Iris pigment epithelial cell (primary cell): ENCODE measurements at regions not wholly inside any gene's neighbourhood (a gene's known extent, or its start where the extent isn't known, plus 50 kb on each side); places are given as distances from the start of the nearest gene placed in this dataset.
"Not testable (repeated sequence)": the region's sequence is repeated elsewhere in the genome, so short reads cannot be mapped to it uniquely, and the experiment has no call there.

Experiments
- DNase-seq: peaks from one replicate; pipeline ENCODE4 v3.0.0-alpha.2; 2011; ENCODE audit warnings: low read depth

- no peak for DNase-seq
These were observed 148.0 kb upstream of the FOXN3 start for GRCh38 chr14:89564989-89565388.

- peak; percentile 87 for DNase-seq
These were observed 147.4 kb upstream of the FOXN3 start for GRCh38 chr14:89564286-89564957.

GRCh38 chr14:89563471-89563870, 146.4 kb upstream of the FOXN3 start:
- DNase-seq = no peak

GRCh38 chr14:89551955-89552354, 134.9 kb upstream of the FOXN3 start:
- DNase-seq = no peak

DNA sequence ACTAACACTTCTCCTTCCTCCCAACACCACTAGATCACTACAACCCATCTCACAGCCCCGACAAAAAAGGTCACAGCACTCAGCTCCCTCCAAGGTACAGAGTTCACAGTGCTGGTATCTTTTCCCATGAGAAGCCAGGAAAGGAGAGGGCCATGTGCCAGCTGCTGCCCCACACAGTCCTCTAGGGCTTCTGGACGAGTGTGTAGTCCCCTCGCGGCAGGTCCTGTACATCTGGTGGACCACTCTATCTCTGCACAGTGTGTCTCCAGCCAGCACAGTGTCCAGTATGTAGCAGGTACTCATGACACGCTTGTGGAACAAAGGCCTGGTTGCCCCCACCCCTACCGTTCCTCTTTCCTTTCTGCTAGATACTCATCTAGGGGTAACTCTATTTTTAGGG, 134.4 kb upstream of the FOXN3 start:
- no peak for DNase-seq

- peak; percentile 49 for DNase-seq
These were observed 133.8 kb upstream of the FOXN3 start for GRCh38 chr14:89550821-89551220.

- peak; percentile 19 for DNase-seq
These were observed 132.5 kb upstream of the FOXN3 start for GRCh38 chr14:89549381-89550125.

- DNase-seq = not testable (repeated sequence)
These were observed 130.0 kb upstream of the FOXN3 start for GRCh38 chr14:89547047-89547446.

GRCh38 chr14:89544636-89545301, 127.7 kb upstream of the FOXN3 start:
- DNase-seq = peak; percentile 80

- no peak for DNase-seq
These were observed 126.4 kb upstream of the FOXN3 start for GRCh38 chr14:89543425-89543790.

DNA sequence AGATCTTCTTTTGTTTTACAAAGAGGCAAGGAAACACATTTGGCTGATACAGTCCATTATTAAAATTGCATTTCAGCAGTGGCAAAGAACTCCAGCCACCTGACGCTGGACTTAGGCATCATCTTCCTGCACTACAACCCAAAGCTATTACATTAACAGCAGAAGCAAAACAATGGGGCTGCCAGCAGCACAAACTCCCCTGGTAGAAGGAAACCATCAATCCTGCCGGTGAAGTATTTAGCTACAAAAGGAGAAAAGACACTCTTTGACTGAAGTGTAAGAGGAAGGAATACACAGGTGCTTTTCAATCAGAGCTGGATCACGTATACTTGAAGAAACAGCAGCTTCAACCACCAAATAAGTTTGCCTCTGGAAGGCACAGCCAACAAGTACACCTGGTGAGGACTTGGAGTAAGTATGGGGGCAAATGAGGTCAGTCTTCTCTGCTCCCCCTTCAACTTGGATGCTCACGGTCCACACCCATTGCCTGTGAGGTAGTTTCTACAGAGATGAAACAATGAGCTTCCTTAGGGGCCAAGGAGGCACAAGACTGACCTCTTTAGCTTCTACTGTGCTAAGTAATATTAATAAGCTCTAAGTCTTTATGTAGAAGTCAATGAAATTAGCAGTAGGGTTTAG, 125.9 kb upstream of the FOXN3 start:
- DNase-seq = no peak

DNA sequence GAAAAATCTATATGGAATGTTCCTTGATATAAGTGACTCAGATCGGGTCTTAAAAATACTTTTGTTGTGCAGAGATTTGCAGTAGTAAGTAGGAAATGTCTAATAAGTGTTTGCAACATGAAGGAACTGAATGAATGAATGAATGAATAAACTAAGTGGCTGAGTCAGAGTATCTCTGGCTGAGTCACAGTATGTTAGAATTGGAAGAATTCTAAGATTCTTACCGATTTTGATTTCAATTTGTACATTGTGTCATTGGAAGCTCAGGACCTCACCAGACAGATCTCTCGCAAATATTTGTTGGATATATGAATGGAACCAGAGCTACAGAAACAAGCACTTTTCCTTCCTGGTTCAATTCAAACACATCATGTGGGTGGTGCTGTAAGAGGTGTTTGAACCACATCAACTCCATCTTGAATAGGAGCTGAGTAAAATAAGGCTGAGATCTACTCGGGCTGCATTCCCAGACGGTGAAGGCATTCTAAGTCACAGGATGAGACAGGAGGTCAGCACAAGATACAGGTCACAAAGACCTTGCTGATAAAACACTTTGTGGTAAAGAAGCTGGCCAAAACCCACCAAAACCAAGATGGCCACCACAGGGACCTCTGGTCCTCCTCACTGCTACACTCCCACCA, 123.9 kb upstream of the FOXN3 start:
- DNase-seq = peak; percentile 94

- DNase-seq = peak; percentile 90
These were observed 123.2 kb upstream of the FOXN3 start for GRCh38 chr14:89540009-89540829.

GRCh38 chr14:89537911-89538310, 120.9 kb upstream of the FOXN3 start:
- peak; percentile 29 for DNase-seq

- peak; percentile 84 for DNase-seq
These were observed 118.1 kb upstream of the FOXN3 start for GRCh38 chr14:89534902-89535685.

- DNase-seq = no peak
These were observed 116.7 kb upstream of the FOXN3 start for GRCh38 chr14:89533766-89534165.

DNA sequence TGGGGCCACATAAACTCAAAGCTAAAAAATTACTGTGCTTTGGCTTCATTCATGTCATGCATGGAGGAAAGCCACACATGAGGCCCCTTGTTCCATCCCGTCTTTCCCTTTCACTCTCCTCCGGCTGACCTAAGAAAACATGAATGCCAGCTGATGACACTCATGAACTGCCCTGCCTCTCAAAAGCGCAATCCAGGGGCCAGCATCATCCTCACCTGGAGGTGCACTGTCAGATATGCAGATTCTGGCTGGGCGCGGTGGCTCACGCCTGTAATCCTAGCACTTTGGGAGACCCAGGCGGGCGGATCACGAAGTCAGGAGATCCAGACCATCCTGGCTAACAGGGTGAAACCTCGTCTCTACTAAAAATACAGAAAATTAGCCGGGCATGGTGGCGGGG, 116.1 kb upstream of the FOXN3 start:
- no peak for DNase-seq

- no peak for DNase-seq
These were observed 114.8 kb upstream of the FOXN3 start for GRCh38 chr14:89531661-89532335.

DNA sequence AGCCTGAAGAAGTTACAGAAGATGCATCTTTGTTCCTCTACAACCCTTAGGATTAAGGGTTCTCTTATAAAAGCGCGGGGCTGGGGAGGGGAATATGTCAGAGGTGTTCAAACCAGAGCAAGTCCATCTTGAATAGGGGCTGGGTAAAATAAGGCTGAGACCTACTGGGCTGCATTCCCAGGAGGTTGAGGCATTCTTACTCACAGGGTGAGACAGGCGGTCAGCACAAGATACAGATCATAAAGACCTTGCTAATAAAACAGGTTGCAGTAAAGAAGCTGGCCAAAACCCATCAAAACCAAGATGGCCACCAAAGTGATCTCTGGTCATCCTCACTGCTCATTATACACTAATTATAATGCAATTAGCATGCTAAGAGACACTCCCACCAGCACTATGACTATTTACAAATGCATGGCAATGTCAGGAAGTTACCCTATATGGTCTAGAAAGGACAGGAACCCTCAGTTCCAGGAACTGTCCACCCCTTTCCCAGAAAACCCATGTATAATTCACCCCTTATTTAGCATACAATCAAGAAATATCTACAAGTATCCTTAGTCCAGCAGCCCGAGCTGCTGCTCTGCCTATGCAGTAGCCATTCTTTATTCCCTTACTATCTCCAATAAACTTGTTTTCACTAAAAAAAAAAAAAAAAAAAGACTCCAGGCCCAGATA, 108.1 kb upstream of the FOXN3 start:
- peak; percentile 26 for DNase-seq
